GM12872 (cell line): ENCODE measurements at regions not wholly inside any gene's neighbourhood (a gene's known extent, or its start where the extent isn't known, plus 50 kb on each side); places are given as distances from the start of the nearest gene placed in this dataset.

ENCODE experiments used
- TF ChIP-seq, protein P1 (sequence below): IDR thresholded peaks from 3 replicates; pipeline ENCODE4 v1.5.1; 2011; ENCODE audit warnings: low read depth, mild to moderate bottlenecking, low read length, moderate library complexity; ENCODE audit not compliant: insufficient read depth

DNA sequence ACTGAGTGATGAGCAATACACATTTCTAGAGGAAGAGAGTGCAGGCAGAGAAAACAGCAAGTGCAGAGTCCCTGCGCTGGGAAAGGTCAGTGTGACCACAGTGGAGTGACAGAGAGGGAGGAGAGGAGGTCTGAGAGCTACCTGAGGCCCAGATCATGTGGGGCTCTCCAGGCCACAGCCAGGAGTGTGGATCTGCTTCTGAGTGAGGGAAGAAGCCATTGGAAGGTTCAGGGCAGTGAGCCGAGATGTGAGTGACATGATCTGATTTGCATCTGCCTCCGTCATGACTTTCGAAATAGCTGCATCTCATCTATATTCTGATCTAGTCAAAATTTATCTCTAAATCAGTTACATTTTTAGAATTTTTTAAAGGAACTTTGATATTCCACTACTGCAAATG is 367.1 kb downstream of the PREX1 start:
- TF ChIP-seq, protein P1, sequence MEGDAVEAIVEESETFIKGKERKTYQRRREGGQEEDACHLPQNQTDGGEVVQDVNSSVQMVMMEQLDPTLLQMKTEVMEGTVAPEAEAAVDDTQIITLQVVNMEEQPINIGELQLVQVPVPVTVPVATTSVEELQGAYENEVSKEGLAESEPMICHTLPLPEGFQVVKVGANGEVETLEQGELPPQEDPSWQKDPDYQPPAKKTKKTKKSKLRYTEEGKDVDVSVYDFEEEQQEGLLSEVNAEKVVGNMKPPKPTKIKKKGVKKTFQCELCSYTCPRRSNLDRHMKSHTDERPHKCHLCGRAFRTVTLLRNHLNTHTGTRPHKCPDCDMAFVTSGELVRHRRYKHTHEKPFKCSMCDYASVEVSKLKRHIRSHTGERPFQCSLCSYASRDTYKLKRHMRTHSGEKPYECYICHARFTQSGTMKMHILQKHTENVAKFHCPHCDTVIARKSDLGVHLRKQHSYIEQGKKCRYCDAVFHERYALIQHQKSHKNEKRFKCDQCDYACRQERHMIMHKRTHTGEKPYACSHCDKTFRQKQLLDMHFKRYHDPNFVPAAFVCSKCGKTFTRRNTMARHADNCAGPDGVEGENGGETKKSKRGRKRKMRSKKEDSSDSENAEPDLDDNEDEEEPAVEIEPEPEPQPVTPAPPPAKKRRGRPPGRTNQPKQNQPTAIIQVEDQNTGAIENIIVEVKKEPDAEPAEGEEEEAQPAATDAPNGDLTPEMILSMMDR, result no peak

DNA sequence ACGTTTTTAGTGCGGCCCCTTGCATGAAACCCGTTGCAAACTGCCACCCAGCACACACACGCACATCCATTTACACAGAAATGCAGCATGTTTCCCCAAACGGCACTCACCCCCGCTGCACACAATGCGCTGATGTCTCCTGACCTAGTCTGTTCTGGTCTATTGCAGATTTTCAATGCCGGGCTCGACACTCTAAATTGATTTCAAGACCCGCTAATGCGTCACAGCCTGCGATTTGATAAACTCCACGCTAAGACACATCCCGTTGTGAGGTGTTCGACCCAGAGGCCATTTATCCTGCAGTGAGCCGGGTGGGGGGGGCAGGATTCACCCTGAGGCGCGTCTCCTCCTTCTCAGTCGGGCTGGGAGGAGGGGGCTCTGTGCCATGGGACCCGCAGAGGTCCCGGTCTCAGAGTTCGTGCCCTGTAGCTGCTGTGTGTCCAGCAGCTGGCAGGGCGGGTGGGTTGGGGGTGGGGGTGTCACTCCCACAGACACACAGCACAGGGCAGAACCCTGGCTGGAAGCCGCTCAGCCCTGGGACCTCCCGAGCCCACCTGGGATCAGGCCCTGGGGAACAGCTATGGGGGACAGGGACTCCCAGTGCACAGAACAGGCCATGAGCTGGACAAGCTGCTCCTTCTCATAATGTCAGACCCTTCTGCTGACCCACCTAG is 367.9 kb downstream of the PREX1 start:
- TF ChIP-seq, protein P1, result no peak

DNA sequence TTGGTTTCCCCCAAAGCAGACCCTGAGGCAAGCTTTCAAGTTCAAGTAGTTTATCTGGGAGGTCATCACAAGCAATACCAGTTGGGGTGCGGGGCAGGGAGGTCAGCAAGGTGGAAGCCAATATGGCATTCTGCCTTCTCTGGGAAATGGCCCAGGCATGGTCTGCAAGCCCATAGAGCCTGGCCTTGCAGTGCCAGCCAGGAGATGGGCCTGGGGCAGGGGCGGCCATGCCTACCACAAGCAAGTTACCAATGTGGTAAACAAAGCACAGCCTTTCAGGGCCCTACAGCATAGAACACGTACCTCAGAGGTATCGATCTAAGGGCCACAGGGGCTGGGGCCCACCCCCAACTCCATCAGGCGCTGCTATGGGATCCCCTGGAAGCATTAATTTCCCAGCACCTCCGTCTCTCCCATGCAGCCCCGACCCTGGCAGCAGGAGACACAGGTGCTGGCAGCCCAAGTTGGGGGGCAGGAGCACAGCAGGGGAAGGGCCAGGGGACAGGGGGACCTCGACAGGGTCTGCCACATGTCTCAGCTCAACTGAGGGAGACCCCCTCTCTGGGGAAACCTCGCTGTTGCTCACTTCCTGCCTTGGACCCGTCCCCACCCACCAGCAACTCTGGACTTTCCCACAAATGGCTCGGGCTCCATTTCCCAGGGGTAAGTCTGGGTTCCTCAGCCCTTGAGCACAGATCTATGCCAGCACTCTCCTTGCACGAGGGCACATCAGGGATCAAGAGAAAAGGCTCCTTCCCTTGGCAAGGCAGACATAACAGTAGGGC is 369.0 kb downstream of the PREX1 start:
- TF ChIP-seq, protein P1, result no peak

DNA sequence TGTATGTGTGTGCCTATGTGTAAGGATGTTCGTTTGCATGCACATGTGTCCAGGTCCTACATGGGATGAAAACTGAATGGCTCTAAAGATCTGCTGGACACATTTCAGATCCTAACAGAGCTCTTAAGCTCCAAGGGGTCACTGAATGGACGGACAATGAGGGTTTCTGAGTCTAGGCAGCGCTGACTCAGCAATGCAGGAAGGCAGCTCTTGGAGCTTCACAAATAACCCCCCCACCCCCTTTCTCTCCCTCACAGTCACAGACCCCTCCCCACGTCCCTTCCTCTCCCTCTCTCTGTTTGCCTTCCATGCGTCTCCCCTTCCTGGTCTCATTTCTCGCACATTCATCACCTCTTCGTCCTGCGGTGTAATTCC is 369.8 kb downstream of the PREX1 start:
- TF ChIP-seq, protein P1, result no peak

DNA sequence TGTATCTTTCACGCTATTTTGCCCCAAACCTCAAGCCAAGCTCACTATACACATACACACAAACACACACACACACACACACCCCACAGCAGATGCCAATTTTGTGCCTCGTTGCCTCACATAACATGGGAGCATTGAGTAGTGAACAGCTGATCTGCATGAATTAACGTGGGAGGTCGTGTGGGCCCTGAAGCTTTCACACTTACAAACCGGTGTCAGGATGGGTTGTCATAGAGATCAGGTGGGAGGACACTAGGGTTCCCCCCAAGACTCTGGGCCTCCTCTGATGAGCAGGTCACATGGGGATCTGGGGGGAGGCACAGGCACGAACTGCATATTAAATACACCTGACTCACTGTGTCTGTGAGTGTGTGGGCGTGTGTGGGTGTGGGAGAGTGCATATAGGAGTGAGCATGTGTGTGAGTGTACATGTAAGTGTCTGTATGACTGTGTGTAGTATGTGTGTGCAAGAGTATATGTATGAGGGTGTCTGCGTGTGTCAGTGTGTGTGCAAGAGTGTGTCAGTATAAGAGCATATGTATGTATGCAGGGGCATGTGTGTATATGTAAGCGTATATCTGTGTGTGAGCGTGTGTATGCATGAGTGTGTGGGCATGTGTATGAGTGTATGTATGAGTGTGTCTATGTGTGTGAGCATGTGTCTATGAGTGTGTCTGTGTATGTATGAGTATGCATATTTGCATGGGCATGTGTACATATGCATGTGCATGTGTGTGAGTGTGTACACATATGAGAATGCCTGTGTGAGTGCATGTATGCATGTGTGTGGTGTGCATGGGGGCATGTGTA is 370.4 kb downstream of the PREX1 start:
- TF ChIP-seq, protein P1, result no peak

DNA sequence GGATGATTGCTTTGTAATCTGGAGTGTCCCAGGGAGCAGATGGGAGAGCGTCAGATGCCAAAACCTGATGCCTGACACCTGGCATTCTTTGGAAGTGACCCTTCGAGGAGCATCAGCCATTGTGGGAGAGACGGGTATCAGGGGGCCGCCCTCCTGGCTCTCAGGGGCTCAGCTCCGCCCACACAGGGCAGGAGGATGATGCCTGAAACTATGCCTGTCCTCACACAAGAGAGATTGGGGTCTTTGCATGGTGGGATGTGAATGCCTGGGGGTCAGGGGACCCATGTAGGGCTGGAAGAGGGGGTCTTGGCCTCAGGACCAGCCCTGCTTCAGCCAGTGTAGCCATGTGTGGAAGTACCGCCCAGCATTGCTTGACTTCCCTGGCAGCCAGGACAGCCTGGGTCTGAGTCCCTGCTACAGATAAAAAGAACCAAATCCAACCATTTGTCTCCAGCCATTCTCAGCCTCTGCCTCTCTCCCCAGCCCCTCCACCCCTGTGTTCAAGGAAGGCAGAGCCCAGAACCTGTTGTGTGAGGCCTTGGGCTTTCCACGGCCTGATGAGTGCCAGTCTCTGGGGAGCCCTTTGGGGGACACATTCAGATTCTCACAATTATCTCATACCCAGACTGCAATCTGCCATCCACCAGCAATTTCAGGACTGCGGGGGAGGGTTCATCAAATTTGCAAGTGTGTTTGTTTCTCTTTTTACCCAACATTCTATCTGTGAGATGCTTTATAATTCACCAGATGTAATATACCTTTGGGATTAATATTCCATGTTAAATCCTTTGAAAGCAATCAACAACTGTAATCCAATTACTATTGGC is 371.2 kb downstream of the PREX1 start:
- TF ChIP-seq, protein P1, result no peak
